GM19468 (cell line): ENCODE measurements at regions not wholly inside any gene's neighbourhood (a gene's known extent, or its start where the extent isn't known, plus 50 kb on each side); places are given as distances from the start of the nearest gene placed in this dataset.
"Not testable (repeated sequence)": the region's sequence is repeated elsewhere in the genome, so short reads cannot be mapped to it uniquely, and the experiment has no call there.

Experiments
- ATAC-seq: cut with Tn5 transposase; IDR thresholded peaks from one replicate; pipeline ENCODE4 v1.9.1; 2021; ENCODE audit warnings: mild to moderate bottlenecking, moderate library complexity, moderate number of reproducible peaks; ENCODE audit not compliant: unreplicated experiment; ENCODE audit errors: extremely low read depth

DNA sequence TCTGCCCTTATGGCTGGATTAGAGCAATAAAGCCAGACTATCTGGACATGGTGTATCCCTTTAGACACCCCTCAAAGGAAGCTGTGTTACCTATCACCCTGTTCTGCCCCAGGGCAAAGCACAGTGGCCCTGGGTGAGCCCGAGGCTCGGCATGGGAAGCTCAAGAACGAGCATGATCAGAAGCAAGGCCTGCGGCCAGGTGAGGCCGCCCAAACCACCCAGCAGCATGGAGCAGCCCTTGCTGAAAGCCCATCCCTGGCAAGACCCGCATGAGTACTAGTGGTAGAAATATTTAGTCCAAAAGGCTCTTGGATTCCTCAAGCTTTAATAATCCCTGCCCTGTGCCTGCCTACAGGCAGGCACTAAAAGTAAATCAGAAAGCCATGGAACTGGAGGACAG, 261.1 kb downstream of the MEX3B start:
- ATAC-seq: no peak

DNA sequence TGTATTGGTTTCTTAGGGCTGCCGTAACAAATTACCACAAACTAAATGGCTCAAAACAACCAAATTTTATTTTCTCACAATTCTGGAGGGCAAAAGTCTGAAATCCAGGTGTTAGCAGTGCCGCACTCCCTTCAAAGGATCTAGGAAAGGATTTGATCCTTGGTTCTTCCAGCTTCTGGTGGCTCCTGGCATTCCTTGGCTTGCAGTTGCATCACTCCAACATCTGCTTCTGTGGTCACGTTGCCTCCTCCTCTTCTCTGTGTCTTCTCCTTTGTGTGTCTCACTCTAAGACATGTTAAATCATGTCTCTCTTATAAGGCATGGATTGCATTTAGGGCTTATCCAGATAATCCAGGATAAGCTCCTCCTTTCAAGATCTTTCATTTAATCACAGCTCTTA, 262.2 kb downstream of the MEX3B start:
- no peak for ATAC-seq

DNA sequence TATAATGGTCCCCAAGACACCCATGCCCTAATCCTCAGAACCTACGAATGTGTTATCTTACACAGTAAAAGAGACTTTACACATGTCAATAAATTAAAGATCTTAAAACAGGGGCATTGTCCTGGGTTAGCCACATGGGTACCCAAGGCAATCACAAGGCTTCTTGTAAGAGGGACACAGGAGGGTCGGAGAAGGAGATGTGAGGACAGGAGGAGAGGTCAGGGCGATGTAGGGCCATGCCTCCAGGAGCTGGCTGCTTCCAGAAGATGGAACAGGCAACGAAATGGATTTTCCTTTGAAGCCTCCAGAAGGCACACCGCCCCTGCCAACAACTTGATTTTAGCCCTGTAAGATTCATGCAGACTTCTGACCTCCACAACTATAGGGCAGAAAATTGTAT, 262.7 kb downstream of the MEX3B start:
- no peak for ATAC-seq

DNA sequence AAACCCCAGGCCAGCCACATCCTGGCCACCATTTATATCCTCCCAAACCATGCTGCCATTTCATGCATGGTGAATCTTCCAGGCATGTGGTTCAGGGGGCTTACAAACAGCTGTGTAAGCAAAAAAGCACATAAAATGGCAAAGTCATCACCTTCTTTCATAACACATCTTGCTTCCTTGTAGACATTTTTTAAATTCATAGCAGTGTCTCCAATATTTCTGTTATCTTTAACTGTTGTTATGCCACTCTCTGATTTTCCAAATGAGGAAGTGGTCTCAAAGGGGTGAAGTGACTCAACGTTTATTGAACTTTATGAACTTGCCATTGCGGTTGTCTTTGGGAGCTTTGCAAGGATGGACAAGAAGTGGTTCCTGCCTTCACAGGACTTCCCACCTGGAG, 264.4 kb downstream of the MEX3B start:
- ATAC-seq: no peak

DNA sequence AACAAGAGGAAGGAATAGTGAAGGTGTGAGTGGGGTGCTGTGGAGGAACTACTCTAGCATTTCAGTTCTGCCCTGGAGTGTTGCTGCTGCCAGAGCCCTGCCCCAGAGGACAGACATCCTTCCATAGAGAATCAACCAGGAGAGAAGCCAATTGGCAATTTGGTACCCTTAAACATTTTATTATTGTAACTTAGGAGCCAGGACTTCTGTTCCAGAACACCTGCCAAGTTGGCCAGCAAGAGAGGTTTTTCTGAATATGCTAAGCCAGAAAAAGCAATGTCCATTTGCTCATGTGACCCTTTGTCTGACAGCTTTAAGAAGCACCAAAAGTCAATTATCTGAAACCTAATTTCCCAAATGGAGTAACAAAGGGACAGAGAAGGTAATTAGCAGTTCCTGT, 264.9 kb downstream of the MEX3B start:
- no peak for ATAC-seq

DNA sequence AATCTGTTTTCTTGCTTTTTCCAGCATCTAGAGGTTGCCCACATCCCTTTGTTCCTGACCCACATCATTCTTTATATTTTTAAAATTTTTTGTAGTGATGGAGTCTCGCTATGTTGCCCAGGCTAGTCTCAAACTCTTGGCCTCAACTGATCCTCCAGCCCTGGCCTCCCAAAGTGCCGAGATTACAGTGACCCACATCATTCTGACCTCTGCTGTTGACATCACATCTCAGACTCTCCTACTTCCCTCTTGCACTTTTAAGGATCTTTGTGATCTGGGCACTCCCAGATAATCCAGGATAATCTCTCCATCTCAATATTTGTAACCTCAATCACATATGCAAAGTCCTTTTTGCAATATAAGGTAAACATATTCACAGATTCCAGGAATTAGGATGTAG, 266.6 kb downstream of the MEX3B start:
- no peak for ATAC-seq

DNA sequence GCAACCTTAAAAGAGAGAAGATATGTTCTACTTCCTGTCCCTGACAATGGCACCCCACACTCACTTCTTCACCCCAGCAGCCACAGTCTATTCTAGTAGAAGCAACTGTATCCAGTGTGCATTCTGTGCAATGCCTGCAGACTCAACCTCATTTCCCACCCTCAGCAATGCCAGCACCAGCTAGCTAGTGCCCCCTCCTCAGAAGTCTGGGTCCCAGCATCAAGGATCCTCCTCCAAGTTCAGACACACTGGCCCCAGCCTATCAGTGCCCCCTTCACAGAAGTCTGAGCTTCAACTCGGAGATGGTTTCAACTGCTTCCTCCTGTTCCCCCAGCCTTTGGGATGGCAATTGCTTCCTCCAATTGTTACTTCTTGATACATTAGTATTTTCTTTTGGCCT, 268.3 kb downstream of the MEX3B start:
- no peak for ATAC-seq

DNA sequence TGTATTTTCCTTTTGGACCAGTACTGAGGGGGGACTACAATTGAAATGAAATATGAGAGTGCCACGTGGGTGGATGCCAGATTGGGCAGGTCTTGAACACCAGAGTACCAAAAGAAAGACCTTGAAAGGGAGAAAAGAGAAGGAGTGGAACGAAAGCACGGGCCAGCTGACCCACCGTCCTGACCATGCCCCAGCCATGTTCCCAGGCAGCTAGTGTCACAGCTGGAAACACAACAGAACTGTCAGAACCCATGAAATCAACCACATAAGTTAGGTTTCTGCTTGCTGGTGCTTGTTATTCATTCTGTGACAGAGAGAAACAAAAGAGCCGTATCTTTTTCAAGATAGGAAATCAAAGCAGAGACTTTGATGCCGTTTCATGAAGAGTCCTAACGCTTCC, 268.8 kb downstream of the MEX3B start:
- no peak for ATAC-seq

DNA sequence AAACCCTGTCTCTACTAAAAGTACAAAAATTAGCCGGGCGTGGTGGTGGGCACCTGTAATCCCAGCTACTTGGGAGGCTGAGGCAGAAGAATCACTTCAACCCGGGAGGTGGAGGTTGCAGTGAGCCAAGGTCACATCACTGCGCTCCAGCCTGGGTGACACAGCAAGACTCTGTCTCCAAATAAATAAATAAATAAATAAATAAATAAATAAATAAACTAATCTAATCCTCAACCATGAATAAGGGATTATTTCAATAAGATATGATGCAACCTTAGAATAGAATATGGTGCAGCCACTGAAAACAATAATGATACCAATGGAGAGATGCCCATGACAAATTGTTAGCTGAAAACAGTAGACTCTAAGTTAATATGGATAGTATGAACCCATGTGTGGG, 270.0 kb downstream of the MEX3B start:
- ATAC-seq: not testable (repeated sequence)

DNA sequence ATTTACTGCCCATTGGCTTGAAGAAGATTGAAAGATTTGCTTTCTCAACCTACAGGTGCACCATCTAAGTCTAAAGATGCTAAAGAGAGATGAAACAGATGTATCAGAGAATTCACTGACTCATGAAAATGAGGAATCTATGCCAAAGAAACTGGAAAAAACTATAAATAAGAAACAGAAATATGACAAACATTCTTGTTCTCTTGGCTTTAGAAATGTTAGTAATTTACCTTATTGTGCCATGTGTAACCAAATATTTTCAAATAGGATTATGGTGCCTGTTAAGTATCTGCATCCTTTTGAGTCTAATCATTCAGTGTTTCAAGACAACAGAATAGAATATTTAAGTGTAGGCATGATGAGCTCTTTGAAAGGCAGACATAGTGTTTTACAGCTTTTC, 271.5 kb downstream of the MEX3B start:
- no peak for ATAC-seq

DNA sequence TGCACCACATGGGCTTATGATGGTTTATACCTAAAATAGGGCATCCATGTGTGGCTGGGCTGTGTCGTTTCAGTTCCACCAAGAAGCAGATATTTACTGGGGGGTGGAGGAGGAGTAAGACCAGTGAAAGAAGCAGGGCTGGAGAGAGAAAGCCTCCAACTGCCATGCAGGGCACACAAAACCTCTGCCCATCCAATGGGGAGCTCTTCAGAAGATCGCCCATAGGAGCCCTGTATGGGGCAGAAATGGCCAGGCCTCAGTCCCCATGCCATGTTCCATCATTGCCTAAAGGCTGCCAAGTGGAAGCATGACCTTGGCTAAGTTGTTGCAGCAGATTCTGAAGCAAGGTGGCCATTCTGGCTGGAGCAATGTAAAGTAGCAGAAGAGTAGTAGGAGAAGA, 277.0 kb downstream of the MEX3B start:
- ATAC-seq: no peak

DNA sequence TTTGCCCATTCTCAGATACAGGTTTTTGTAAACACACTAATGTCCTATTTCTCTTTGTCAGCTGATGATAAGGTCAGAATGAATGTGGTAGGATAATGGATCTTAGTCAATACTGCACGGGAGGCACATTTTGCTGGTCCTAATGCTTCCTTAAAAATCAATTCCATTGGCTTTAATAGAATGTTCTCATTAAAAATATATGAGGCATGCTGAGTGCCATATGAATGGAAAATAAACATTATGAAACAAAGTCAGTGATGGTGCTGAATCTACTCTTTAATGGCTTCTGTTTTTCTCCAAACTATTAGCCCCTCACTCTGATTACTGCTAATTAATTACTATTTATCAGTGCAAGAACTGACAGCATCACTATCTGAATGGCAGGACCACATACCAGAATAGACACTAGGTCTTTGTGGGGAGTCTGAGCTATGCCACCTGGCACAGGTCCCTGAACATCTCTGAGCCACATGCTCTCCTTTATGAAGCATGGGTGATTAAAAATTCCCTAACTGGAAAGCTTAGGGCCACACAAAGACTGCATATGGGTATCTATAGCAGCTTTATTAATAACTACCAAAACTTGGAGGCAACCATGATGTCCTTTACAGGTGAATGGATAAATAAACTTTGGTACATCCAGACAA, 278.9 kb downstream of the MEX3B start:
- ATAC-seq: no peak

DNA sequence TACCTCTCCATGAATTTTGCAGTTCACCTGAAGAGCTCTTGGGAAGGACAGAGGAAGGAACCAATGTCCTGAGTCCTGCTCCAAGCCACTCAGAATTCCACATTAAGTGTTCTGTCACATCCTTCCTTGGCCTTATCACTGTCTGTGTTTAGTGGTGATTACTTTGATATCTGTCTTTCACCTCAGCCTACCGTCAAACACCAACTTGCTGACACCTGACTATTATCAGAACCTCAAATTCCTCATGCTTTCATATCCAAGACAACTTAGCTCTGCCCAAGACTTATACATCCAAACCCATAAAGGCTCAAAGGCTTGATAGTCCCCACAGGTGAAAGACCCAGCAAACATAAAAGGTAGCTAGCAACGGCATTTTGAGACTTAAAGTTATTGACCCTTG, 280.0 kb downstream of the MEX3B start:
- ATAC-seq: no peak

DNA sequence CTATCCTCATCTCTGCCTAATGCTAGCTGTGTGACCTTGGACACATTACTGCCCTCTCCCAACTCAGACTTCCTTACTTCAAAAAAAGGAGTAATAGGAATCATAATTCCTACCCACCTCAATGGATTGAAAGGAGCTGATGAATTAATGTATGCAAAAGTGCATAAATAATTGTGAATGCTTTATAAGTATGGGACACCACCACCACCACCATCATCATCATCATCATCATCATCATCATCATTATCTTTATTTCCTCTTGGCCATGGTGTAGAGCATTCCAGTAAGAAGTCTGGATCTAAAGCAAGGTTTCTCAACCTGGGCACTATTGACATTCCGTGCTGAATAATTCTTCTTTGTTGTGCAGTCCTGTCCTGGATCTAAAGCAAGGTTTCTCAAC, 282.5 kb downstream of the MEX3B start:
- ATAC-seq: no peak

DNA sequence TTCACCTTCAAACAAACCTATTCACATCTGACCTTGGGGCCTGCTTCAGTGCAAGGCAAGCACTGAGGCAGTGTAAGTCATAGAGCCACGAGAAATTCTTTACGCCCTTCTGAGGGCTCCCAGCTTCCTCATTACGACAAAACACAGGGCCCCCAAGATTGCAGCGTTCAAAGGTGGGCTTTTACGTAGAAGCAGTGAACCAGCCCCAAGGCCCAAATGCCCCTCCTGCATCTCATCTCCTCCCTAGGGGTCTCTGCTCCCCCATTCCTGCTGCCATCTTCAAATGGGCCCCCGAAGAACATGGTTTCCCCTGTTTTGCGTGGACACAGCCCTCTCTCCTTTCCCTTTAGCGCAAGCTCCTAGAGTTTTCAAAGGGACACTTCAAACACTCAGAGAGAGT, 285.1 kb downstream of the MEX3B start:
- ATAC-seq: no peak

DNA sequence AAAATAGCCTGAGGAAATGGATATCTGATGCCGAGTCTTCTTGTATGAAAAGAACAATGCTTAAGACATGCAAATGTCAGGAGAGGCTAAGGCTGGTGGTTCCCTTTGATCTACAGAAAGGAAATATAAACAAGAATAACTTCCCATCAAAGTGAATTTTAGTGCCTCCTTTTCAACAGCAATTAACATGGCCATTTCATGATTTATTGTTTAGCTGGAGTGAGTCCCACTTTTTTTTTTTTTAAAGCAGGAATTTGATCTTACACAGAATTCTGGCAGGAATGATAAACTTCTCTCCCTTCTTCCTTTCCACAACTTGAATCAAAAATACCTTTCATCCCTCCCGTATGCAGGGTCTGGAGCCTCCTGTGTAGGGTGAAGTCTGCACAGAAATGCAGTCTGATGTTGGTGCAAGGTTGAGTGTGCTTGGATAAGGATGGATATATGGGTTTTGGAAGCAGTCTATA, 287.0 kb downstream of the MEX3B start:
- ATAC-seq: no peak

DNA sequence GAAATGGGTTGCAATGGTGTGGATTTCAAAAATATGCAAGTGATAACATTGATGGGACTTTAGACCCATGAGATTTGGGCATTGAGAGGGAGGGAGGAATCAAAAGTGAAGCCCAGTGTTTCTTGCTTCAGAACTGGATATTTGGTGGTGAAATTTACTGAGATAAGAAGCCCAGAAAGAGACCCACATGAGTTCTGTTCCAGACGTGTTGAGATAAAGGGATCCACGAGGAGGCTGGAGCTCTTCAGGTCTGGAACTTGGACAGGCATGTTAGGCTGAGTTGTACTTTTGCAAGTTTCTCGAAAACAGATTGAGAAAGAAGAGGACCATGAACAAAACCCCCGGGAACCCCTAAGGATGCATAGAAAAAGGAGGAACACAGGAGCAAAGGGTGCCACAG, 290.2 kb downstream of the MEX3B start:
- ATAC-seq: no peak

DNA sequence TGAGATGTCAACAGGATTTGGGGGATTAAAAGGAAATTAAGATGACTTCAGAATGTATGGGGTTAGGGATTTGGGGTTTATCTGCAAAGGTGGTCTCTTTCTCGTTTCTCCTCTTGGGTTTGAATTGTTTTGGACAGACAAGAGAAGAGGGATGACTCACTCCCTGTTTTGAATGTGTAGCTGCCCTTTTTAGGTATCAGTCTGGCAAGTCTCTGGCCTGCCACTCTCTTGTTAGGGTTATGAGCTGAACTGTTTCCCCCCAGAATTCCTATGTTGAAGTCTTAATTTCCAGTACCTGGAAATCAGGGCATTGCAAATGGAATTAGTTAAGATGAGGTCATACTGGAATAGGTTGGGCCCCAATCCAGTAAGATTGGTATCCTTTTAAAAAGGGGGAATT, 291.7 kb downstream of the MEX3B start:
- no peak for ATAC-seq

DNA sequence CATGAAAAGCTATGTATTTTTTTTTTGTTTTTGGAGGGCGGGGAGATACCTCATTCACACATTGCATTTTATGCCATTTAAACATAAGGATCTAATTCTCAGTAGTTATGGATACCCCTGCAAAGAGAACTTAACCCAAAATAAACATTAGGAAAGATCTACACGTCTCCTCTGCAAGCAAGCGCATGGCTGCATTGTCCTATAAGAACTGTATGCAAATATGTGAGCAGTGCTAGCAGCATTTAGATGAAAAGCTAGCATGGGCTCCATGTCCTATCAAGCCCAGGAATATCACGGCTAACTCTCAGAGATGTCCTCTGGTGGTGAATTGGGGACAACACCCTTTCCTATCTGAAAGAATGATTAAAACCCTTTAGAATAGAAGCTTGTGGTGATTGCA, 292.8 kb downstream of the MEX3B start:
- no peak for ATAC-seq

DNA sequence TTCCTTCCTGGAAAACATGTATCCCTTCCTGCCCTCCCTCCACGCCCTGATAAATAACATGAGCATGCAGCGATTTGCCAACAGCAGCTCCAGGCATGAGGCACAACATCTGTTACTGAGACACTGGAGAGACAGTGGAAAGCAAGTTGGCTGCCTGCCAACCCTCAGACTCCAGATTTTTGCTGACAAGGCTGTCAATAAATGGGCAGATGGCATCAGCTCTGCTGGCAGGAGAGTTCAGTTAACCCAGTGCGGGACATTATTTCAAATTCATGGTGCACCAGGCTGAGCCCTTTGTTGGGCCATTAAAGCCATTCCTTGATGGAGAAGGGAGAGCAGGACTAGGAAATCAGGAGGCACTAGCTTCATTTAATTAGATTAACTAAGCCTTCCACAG, 293.3 kb downstream of the MEX3B start:
- ATAC-seq: no peak

DNA sequence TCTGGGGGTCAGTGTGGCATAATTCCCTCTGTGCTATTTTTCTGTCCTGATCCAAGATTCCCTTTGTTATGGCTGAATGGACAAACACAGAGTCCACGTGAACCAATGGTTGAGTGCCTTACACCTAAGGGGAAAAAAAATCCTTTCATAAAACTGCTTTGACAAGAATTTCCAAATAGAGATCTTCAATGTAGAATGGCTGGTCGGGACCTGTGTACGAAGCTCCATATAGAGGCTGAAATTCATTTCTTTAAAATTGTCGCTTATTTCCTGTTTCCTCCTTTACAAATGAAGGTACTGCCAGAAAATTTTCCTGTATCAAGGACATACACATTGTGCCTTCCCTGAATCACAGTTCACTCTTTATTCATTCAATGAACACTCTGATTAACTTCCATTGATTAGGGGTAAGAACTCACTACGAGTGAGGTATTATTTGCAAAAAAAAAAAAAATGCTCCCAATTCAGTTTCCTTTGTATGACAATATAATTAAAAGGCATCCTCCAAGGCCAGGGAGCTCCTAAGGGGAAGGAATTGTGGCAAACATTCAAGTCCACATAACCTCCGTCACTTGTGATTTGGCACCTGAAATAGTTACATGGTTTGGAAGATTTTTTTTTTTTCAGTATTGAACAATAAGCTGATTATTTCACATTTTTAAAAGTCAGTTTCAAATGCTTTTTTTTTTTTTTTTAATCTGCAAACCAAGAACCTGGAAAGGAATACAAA, 293.8 kb downstream of the MEX3B start:
- no peak for ATAC-seq

DNA sequence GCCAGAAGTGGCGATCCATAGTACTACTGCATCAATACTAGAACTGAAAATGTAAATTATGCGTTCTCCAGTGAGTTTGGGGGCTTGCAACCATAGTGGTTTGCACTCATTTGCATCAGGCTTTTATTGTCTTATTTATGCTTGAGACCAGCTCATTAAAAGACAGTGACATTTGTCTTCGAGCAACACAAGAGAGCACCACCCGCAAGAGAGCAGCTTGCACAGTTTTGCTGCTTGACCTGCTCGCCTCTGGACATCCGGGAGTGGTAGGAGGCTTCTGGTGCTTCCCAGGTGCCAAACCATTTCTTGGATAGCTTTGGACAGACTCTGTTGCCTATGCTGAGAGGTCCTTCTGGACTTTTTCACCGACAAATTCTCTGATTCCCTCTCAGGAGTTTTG, 294.6 kb downstream of the MEX3B start:
- no peak for ATAC-seq
